Liver (tissue), 3 donors: ENCODE measurements at regions not wholly inside any gene's neighbourhood (a gene's known extent, or its start where the extent isn't known, plus 50 kb on each side); places are given as distances from the start of the nearest gene placed in this dataset.

ENCODE experiments used
- GABPA ChIP-seq, 2 donors: IDR thresholded peaks in 1 of 2; conservative IDR thresholded peaks in 1 of 2; 2 replicates each; pipeline ENCODE4 v1.6.1; 2016; ENCODE audit warnings: antibody characterized with exemption in 2 of 2, mild to moderate bottlenecking in 1 of 2, moderate library complexity in 1 of 2
- RAD21 ChIP-seq, 2 donors: IDR thresholded peaks; 2 replicates each; pipeline ENCODE4 v1.6.1; 2016; ENCODE audit warnings: antibody characterized with exemption in 2 of 2, mild to moderate bottlenecking in 2 of 2
- SP1 ChIP-seq: IDR thresholded peaks from 2 replicates; pipeline ENCODE4 v1.6.1; 2018; ENCODE audit warnings: antibody characterized with exemption, mild to moderate bottlenecking
- TAF1 ChIP-seq: conservative IDR thresholded peaks from 2 replicates; pipeline ENCODE4 v1.6.1; 2016; ENCODE audit warnings: antibody characterized with exemption, mild to moderate bottlenecking
- TF ChIP-seq, protein P1 (sequence below): fragments of 150-350 bp; IDR thresholded peaks from 2 replicates; pipeline ENCODE4 v1.5.1; 2017; ENCODE audit warnings: improper control_type of control experiment, low read depth, low read length; ENCODE audit not compliant: missing input control
- TF ChIP-seq, protein P2 (sequence below): IDR thresholded peaks from 2 replicates; pipeline ENCODE4 v1.6.1; 2016; ENCODE audit warnings: antibody characterized with exemption
- donor health status: healthy.
- donor health status: healthy.

DNA sequence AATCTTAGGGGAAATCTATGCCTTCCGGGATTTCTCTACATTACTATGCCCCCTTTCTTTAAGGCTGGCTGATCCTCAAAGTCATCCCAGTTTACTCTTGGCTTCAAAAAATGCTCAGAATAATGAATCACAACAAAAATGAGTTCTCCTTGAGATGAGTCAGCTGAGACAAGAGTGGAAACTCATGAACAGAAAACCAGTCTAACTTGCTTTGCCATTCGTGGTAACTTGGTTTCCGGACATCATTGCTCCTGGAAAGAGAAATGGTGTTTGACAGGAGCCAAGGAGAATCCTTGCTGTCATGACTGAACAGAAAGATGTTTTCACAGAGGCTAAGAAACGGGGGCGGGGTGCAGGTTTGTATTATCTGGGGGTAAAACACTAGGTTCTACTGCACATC lies 435.6 kb upstream of the DYNLRB2 start:
- TF ChIP-seq, protein P1, sequence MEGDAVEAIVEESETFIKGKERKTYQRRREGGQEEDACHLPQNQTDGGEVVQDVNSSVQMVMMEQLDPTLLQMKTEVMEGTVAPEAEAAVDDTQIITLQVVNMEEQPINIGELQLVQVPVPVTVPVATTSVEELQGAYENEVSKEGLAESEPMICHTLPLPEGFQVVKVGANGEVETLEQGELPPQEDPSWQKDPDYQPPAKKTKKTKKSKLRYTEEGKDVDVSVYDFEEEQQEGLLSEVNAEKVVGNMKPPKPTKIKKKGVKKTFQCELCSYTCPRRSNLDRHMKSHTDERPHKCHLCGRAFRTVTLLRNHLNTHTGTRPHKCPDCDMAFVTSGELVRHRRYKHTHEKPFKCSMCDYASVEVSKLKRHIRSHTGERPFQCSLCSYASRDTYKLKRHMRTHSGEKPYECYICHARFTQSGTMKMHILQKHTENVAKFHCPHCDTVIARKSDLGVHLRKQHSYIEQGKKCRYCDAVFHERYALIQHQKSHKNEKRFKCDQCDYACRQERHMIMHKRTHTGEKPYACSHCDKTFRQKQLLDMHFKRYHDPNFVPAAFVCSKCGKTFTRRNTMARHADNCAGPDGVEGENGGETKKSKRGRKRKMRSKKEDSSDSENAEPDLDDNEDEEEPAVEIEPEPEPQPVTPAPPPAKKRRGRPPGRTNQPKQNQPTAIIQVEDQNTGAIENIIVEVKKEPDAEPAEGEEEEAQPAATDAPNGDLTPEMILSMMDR, result no peak
- TF ChIP-seq, protein P2, sequence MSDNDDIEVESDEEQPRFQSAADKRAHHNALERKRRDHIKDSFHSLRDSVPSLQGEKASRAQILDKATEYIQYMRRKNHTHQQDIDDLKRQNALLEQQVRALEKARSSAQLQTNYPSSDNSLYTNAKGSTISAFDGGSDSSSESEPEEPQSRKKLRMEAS, result no peak
- TF ChIP-seq SP1, result no peak
- no peak for TF ChIP-seq TAF1
- TF ChIP-seq GABPA (IDR thresholded peaks at IDR 0.05 in 1 of 2, conservative IDR thresholded peaks at IDR 0.05 in 1 of 2), result no peak
- TF ChIP-seq RAD21 (IDR thresholded peaks at IDR 0.05), result no peak
